HG02798 (cell line): ENCODE measurements at regions not wholly inside any gene's neighbourhood (a gene's known extent, or its start where the extent isn't known, plus 50 kb on each side); places are given as distances from the start of the nearest gene placed in this dataset.

ENCODE experiments used
- ATAC-seq: cut with Tn5 transposase; IDR thresholded peaks from one replicate; pipeline ENCODE4 v1.9.1; 2021; ENCODE audit warnings: mild to moderate bottlenecking; ENCODE audit not compliant: unreplicated experiment, poor library complexity

GRCh38 chr4:23547601-23548000 lies 342.2 kb downstream of the PPARGC1A start:
- ATAC-seq, result no peak

GRCh38 chr4:23547096-23547495 lies 342.8 kb downstream of the PPARGC1A start:
- no peak for ATAC-seq

GRCh38 chr4:23539969-23540569 lies 349.8 kb downstream of the PPARGC1A start:
- ATAC-seq, result no peak

GRCh38 chr4:23533859-23534258 lies 356.0 kb downstream of the PPARGC1A start:
- ATAC-seq, result no peak

GRCh38 chr4:23516716-23517115 lies 373.1 kb downstream of the PPARGC1A start:
- no peak for ATAC-seq

- ATAC-seq, result no peak
These were observed 385.8 kb downstream of the PPARGC1A start for GRCh38 chr4:23504083-23504482.

GRCh38 chr4:23500894-23501449 lies 388.9 kb downstream of the PPARGC1A start:
- ATAC-seq, result no peak

- ATAC-seq, result no peak
These were observed 404.0 kb downstream of the PPARGC1A start for GRCh38 chr4:23485801-23486200.

- no peak for ATAC-seq
These were observed 405.2 kb downstream of the PPARGC1A start for GRCh38 chr4:23484689-23485088.

GRCh38 chr4:23483320-23483960 lies 406.4 kb downstream of the PPARGC1A start:
- no peak for ATAC-seq

- ATAC-seq, result no peak
These were observed 408.3 kb downstream of the PPARGC1A start for GRCh38 chr4:23481566-23481965.

- no peak for ATAC-seq
These were observed 411.9 kb downstream of the PPARGC1A start for GRCh38 chr4:23477905-23478304.

- no peak for ATAC-seq
These were observed 413.2 kb downstream of the PPARGC1A start for GRCh38 chr4:23476515-23477090.

GRCh38 chr4:23463071-23463470 lies 426.8 kb downstream of the PPARGC1A start:
- no peak for ATAC-seq

- no peak for ATAC-seq
These were observed 431.8 kb downstream of the PPARGC1A start for GRCh38 chr4:23458054-23458453.

- no peak for ATAC-seq
These were observed 433.0 kb downstream of the PPARGC1A start for GRCh38 chr4:23456864-23457263.

- ATAC-seq, result no peak
These were observed 434.2 kb downstream of the PPARGC1A start for GRCh38 chr4:23455456-23456158.

GRCh38 chr4:23441530-23442069 lies 448.2 kb downstream of the PPARGC1A start:
- ATAC-seq, result no peak

GRCh38 chr4:23438764-23439163 lies 451.1 kb downstream of the PPARGC1A start:
- no peak for ATAC-seq

- ATAC-seq, result no peak
These were observed 460.4 kb downstream of the PPARGC1A start for GRCh38 chr4:23429497-23429896.

- no peak for ATAC-seq
These were observed 464.3 kb downstream of the PPARGC1A start for GRCh38 chr4:23425570-23425969.
